ENCODE measurements at regions not wholly inside any gene's neighbourhood (a gene's known extent, or its start where the extent isn't known, plus 50 kb on each side); places are given as distances from the start of the nearest gene placed in this dataset.

DNA sequence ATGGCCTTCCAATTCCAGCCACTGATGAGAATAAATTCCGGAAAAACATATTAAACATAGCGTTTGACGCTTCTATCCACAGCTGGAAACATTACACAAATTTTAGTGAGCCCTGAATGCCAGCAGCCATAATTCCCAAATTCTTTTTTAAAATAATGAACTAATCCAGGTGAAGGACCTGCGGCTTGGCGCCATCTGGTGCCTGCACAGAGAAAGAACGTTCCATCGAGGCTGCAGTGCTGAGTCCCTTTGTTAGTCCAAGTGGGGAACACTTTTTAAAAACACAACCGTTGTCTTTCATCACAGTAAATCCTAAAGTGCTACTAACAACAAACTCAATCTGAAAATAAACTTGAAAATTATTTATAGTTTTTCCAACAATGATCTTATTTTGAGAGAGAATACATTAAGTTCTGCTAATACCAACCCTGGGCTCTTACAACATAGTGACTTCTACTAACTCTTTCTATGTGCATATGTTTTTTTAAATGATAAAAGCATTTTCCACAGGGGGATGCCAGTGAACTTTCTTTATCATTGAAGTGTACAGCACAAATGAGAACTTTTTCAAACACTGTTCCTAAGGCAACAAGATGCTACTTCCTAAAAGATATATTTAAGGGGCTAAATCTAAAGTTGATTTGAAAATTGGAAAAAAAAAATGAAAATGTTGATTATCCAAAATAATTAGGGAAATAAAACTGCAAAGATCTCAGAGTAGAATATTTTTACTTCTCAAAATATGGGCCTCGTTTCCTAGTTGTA, 166.9 kb upstream of the RNF32 start:
- Mint-ChIP-seq H3K36me3 (ENCODE audit: low read depth) (no peaks in the 10 kb centered on the region), H3K27ac (no peak overlapping the region), H3K27me3 (peaks cover 3% of the 10 kb centered on the region), H3K4me1 (ENCODE audit: low read depth) (no peaks in the 10 kb centered on the region), H3K4me3 (no peak overlapping the region), H3K9me3 (no peaks in the 10 kb centered on the region)
- intact Hi-C loops (cut with micrococcal nuclease): loop anchor here (10.0 kb wide), 1 partner anchor 341 kb away; no protein-coding TSS in a partner anchor

DNA sequence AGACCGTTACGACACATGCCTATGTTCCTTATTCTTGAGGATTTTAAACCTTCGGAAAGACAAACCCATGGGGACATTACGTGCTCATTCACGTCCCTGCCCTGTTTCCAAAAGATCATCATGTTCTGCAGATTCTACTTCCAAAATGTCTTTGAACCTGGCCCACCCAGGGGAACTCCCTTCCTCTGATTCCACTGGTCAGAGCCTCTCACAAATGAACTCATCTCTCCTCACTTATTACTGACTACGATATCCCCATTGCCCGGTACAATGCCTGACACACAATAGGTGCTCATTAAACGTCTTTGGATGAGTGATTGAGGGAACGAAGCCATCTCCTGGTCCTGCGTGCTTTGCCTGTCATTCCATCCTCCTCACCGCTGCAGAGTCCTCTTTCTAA, 168.3 kb upstream of the RNF32 start:
- intact Hi-C loops (cut with micrococcal nuclease): loop anchor here (10.0 kb wide), 1 partner anchor 343 kb away; no protein-coding TSS in a partner anchor
- no peak overlapping the region for H3K27ac Mint-ChIP-seq

DNA sequence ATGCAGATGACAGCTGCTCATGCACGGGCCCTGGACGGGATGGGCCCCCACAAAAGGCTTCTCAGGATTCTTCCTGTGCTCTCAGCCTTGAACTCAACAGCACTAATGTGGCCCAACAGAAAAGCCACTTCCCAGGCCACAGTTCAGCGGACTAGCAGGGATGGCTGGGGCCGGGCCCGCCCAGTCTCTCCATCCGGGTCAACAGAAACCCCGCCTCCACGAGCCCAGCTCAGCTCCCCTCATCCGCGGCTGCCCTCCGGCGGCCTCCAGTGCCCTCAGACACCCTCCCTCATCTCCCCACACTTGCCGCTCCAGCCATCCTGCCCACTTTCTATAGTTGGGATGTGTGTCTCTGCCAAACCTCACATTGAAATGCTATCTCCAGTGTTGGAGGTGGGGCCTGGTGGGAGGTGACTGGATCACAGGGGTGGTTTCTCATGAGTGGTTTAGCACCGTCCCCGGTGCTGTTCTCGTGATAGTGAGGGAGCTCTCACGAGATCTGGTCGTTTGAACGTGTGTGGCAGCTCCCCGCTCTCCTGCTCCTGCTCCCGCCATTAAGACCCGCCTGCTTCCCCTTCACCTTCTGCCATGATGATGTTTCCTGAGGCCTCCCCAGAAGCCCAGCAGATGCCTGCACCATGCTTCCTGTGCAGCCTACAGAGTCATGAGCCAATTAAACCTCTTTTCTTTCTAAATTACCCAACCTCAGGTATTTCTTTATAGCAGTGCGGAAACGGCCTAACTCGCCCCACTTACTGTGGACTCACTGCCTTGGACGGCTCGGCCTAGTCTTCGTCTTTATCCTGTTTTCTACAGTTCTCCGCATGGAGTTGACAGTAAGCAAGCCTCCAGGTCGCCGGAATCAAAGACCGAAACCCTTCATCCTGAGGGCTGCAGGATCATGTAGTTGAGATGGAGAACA, 169.9 kb upstream of the RNF32 start:
- Mint-ChIP-seq H3K27me3 (peaks cover 3% of the 10 kb centered on the region), H3K4me1 (ENCODE audit: low read depth) (no peaks in the 10 kb centered on the region), H3K36me3 (ENCODE audit: low read depth) (no peaks in the 10 kb centered on the region), H3K4me3 (no peak overlapping the region), H3K27ac (no peak overlapping the region), H3K9me3 (no peaks in the 10 kb centered on the region)
- intact Hi-C loops (cut with micrococcal nuclease): loop anchor here (10.0 kb wide), 1 partner anchor 344 kb away; no protein-coding TSS in a partner anchor

More for the DNA sequence above, 168.3 kb upstream of the RNF32 start:
- no peaks in the 10 kb centered on the region for H3K36me3 Mint-ChIP-seq (ENCODE audit: low read depth)
- peaks cover 3% of the 10 kb centered on the region for H3K27me3 Mint-ChIP-seq
- no peaks in the 10 kb centered on the region for H3K4me1 Mint-ChIP-seq (ENCODE audit: low read depth)
- H3K4me3 Mint-ChIP-seq: no peak overlapping the region
- H3K9me3 Mint-ChIP-seq: no peaks in the 10 kb centered on the region

DNA sequence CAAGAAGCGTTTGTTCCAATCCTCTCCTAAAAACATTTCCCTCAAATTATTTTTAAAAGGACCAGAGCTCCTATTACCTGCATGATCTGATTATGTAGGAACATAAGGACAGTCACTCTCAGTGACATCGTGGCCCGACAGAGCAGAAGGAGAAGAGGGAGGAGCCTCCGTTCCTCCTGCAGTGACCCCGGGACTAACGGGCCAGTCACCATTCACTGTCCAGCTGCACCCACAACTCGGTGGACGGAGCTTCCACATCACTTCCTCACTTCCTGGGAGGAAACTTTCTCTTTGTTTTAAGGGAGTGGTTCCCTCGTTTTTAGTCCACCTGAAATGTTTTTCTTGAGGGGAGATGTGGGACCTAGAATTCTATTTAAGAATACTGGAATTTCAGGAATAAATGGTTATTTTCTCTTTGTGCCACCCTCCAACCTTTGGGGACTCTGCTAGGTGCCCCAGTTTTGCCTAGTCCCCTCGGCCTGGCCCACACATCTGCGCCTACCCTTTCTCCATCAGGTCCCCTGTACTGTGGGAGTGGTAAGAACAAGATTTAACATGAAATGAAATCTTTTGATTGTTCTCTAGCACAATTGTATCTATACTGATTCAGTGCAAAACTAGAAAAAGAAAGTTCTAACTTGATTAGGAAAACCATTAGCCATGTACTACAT, 173.5 kb upstream of the RNF32 start:
- no peak overlapping the region for H3K4me3 Mint-ChIP-seq
- intact Hi-C loops (cut with micrococcal nuclease): no loop called here
- no peaks in the 10 kb centered on the region for H3K36me3 Mint-ChIP-seq (ENCODE audit: low read depth)
- no peaks in the 10 kb centered on the region for H3K9me3 Mint-ChIP-seq
- H3K4me1 Mint-ChIP-seq (ENCODE audit: low read depth): no peaks in the 10 kb centered on the region
- H3K27ac Mint-ChIP-seq: no peak overlapping the region
- peaks cover 1% of the 10 kb centered on the region for H3K27me3 Mint-ChIP-seq

DNA sequence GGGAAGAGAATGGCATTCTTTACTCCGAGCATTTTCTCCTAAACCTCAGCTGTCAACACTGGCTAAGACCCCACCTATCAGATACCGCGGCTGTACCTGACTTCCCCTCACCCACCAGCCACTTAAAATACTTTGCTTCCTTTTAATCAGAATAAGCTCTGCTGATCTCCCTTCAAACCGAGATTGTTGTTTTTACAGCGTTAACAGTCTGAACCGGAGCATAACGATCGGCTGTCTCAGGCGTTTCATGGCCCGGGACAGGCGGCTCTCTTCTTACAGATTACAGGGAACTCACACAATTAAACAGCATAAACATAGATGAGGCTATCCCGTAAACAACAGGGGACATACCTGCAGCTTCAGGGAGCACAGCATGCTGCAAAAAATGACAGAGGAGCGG, 174.3 kb upstream of the RNF32 start:
- Mint-ChIP-seq H3K4me1 (ENCODE audit: low read depth) (no peaks in the 10 kb centered on the region), H3K4me3 (no peak overlapping the region), H3K36me3 (ENCODE audit: low read depth) (no peaks in the 10 kb centered on the region), H3K27ac (no peak overlapping the region), H3K9me3 (no peaks in the 10 kb centered on the region), H3K27me3 (peaks cover 1% of the 10 kb centered on the region)
- intact Hi-C loops (cut with micrococcal nuclease): no loop called here

DNA sequence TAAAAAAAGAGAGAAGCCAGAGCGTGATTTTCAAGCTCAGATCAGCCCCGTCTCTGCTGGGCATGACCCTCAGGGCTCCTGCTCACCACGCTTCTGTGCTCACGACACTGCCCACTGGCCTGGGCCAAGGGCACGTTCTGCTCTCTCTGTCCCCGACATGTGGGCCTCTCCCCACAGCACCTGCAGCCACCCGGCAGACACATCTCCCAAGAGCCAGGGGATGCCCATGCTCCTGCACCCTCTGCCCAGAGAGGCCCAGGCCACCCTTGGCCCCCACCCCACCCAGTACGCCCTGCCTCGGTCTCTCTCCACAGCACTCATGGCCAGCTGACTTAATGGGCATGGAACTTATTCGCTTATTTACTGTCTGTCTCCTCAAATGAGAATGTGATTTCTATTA, 175.4 kb upstream of the RNF32 start:
- no peak overlapping the region for H3K27ac Mint-ChIP-seq
- no peaks in the 10 kb centered on the region for H3K4me1 Mint-ChIP-seq (ENCODE audit: low read depth)
- no peaks in the 10 kb centered on the region for H3K9me3 Mint-ChIP-seq
- H3K4me3 Mint-ChIP-seq: no peak overlapping the region
- H3K27me3 Mint-ChIP-seq: peaks cover 5% of the 10 kb centered on the region
- intact Hi-C loops (cut with micrococcal nuclease): no loop called here
- H3K36me3 Mint-ChIP-seq (ENCODE audit: low read depth): no peaks in the 10 kb centered on the region

DNA sequence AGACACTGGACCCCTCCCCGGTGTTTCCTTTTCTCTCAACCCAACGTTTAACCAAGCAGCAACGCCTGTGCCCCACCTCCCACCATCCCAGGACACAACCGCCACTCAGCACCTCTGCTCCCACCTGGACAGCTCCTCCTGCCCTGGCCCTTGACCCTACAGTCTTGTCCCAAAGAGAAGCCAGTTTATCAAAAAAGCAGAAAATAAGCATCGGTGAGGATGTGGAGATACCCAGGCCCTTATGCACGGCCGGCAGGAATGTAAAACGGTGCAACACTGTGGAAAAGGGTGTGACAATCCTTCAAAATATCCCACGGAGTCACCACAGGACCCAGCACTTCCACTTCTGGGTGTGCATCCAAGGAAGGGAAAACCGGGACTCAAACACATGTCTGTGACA, 176.2 kb upstream of the RNF32 start:
- intact Hi-C loops (cut with micrococcal nuclease): no loop called here
- H3K4me1 Mint-ChIP-seq (ENCODE audit: low read depth): no peaks in the 10 kb centered on the region

DNA sequence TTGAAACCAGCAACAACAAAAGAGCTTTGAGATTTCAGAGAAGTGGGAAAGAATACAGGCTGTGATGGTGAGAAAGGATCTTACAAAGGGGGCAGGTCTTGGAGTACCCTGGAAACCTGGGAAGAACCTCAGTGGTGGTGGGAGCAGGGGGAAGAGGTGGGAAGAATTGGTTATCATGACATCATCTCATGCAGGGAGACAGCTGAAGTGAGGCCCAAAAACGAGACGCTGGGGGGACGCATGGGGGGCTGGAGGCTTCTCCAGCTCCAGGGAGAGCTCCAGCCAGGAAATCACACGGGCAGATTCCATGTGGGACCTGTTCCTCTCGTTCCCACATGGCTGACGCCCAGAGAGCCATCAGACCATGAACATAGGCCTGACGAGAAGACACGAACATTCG, 177.3 kb upstream of the RNF32 start:
- Mint-ChIP-seq H3K36me3 (ENCODE audit: low read depth) (no peaks in the 10 kb centered on the region), H3K27ac (no peak overlapping the region), H3K4me3 (no peak overlapping the region), H3K9me3 (peaks cover 7% of the 10 kb centered on the region), H3K27me3 (peaks cover 9% of the 10 kb centered on the region), H3K4me1 (ENCODE audit: low read depth) (no peaks in the 10 kb centered on the region)
- intact Hi-C loops (cut with micrococcal nuclease): no loop called here

More for the DNA sequence above, 176.2 kb upstream of the RNF32 start:
- Mint-ChIP-seq H3K4me3 (no peak overlapping the region), H3K27me3 (peaks cover 5% of the 10 kb centered on the region), H3K9me3 (no peaks in the 10 kb centered on the region), H3K36me3 (ENCODE audit: low read depth) (no peaks in the 10 kb centered on the region), H3K27ac (no peak overlapping the region)

DNA sequence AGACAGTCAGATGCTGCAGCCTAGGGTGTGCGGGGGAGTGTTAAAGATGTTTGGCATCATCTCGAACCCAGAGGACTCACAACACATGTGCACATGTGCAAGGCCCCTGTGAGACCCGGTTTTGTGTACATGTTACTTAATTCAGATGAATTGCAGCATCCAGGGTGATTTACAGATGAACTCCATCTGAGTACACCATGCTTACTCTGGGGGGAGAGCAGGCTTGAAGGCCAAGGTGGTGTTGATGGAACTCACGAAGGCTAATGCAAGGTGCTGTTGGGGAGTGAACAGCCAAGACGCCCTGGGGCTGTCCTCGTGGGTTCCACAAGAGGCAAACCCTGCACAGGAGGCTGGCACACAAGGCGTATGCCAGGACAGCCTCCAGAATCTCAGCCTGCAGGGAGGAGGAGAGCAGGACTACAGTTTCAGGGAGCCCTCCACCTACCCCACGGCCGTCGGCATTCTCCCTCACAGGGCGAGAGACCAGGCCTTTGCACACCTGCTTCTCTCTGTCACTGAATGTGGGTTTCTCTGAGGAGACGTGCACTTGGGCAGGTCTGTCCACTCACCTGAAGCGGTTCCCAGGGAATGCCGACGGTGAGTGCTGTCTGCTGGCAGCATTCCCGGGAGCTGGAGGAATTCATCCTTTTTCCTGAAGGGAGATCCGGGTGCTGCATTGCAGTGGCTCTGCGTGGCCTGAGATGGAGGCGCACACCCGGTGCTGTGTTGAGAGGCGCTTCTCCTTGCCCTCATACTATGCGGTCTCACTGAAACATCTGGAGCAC, 178.5 kb upstream of the RNF32 start:
- Mint-ChIP-seq H3K4me1 (ENCODE audit: low read depth) (no peaks in the 10 kb centered on the region), H3K27ac (no peak overlapping the region), H3K36me3 (ENCODE audit: low read depth) (no peaks in the 10 kb centered on the region), H3K9me3 (peaks cover 14% of the 10 kb centered on the region), H3K4me3 (no peak overlapping the region), H3K27me3 (peaks cover 9% of the 10 kb centered on the region)
- intact Hi-C loops (cut with micrococcal nuclease): no loop called here

DNA sequence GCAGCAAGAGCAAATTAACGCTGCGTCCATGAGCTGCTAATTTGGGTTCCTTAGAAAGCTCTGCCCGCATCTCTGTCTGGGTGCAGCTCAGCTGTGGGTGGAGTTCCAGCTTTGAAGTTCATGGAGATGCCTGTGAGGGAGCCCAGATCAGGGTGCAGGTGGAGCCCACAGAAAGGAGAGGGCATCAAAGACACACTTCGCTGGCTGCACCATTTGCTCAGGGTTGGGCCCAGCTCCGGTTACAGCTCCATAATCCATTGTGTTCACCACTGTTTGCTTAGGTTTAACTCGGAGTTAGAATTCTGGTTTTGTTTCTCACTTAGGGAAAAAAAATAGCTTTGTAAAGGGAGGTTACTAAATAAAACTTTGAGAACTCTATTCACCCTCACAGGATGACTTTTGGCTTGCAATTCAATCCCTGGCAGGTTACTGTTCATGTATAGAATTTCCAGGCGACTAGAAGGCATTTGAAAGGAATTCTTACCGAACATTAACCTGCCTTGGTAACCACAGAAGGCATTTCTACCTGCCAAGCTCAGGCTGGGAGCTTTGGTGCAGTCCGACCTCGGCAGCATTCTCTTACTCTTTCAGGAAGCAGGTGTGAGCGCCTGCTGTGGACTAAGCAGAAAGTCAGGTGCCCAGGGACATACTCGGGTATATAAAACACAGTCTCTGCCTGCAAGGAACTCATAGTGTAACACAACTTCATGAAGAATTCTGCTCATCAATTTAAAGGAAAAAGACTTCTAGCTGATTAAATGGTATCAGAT, 179.5 kb upstream of the RNF32 start:
- intact Hi-C loops (cut with micrococcal nuclease): no loop called here
- no peak overlapping the region for H3K4me3 Mint-ChIP-seq
- H3K27ac Mint-ChIP-seq: no peak overlapping the region
- peaks cover 9% of the 10 kb centered on the region for H3K27me3 Mint-ChIP-seq
- no peaks in the 10 kb centered on the region for H3K36me3 Mint-ChIP-seq (ENCODE audit: low read depth)
- H3K4me1 Mint-ChIP-seq (ENCODE audit: low read depth): no peaks in the 10 kb centered on the region
- peaks cover 14% of the 10 kb centered on the region for H3K9me3 Mint-ChIP-seq

DNA sequence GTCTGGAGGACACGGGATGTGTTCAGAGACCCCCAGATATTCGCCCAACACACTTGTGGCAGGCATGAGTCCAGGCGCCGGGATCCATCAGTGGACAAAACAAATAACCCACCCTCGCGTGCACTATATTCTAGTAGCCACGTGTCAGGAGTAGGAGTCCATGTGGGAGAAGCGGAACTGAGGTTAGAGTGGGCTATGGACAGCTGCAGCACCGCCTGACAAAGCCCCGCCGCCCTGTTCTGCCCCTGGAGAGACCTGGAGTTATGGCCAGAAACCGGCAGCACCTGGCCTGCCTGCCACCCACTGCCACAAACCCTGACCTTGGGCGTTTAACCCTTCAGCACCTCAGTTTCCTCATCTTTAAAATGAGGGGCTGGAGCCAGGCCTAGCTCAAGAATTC, 181.0 kb upstream of the RNF32 start:
- intact Hi-C loops (cut with micrococcal nuclease): no loop called here
- peaks cover 14% of the 10 kb centered on the region for H3K9me3 Mint-ChIP-seq

DNA sequence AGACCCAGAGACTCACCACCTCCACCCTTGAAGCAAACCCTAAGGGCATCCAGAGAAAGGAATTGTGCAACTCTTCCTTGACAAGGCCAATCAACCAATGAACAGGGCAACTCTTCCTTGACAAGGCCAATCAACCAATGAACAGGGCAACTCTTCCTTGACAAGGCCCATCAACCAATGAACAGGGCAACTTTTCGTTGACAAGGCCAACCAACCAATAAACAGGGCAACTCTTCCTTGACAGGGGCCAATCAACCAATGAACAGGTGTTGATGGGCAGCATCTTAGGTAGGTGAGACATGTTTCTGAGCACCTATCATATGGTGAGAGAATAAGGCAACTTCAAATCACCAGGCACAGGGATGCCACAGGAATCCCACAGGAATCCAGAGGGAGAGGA, 181.5 kb upstream of the RNF32 start:
- Mint-ChIP-seq H3K27ac (no peak overlapping the region), H3K27me3 (peaks cover 8% of the 10 kb centered on the region), H3K9me3 (peaks cover 14% of the 10 kb centered on the region), H3K36me3 (ENCODE audit: low read depth) (no peaks in the 10 kb centered on the region), H3K4me3 (no peak overlapping the region), H3K4me1 (ENCODE audit: low read depth) (no peaks in the 10 kb centered on the region)
- intact Hi-C loops (cut with micrococcal nuclease): no loop called here

More for the DNA sequence above, 181.0 kb upstream of the RNF32 start:
- H3K27ac Mint-ChIP-seq: no peak overlapping the region
- H3K4me1 Mint-ChIP-seq (ENCODE audit: low read depth): no peaks in the 10 kb centered on the region
- H3K4me3 Mint-ChIP-seq: no peak overlapping the region
- H3K27me3 Mint-ChIP-seq: peaks cover 9% of the 10 kb centered on the region
- no peaks in the 10 kb centered on the region for H3K36me3 Mint-ChIP-seq (ENCODE audit: low read depth)

DNA sequence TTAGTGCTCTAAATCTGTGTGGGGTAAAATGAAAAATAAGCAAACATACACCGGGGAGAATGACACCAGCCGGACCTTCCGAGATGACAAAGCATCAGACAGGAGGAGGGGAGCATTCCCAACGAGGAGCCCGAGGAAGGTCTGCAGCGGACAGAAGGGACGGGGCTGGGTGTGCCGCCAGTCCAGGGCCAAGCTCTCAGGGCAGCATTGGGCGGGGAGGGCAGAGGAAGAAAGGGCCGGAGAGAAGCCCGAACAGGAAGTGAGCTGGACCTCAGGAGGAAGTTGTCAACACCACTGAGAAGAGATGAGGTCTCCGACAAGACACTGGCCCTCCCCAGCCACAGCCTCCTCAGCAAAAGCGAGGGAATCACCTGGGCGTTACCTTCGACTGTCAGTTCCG, 182.6 kb upstream of the RNF32 start:
- Mint-ChIP-seq H3K4me3 (no peak overlapping the region), H3K27ac (no peak overlapping the region), H3K36me3 (ENCODE audit: low read depth) (no peaks in the 10 kb centered on the region), H3K9me3 (peaks cover 14% of the 10 kb centered on the region), H3K27me3 (peaks cover 8% of the 10 kb centered on the region), H3K4me1 (ENCODE audit: low read depth) (no peaks in the 10 kb centered on the region)
- intact Hi-C loops (cut with micrococcal nuclease): no loop called here

Measured in dendritic cell treated with granulocyte-macrophage colony-stimulating factor and Interleukin-4, amounts not matched to agents 40 ng/mL and 50 ng/mL, for 4 days (primary cell).